Head of caudate nucleus (tissue), 42 donors: ENCODE measurements at regions not wholly inside any gene's neighbourhood (a gene's known extent, or its start where the extent isn't known, plus 50 kb on each side); places are given as distances from the start of the nearest gene placed in this dataset.

ENCODE experiments used
- DNase-seq, 42 donors: peaks; one replicate each; pipeline versions ENCODE4 v3.0.0 to v3.0.0-alpha.2; 2020 to 2021; ENCODE audit warnings: mixed read lengths in 7 of 42
- intact Hi-C: fragments of 100-400 bp; cut with DNase I; formaldehyde crosslinking; loops from one replicate; pipeline ENCODE4 v1.15.0; 2022

GRCh38 chr13:72163678-72164077, 296.7 kb upstream of the DACH1 start:
- intact Hi-C loops = no loop called here
- no peak for DNase-seq

- intact Hi-C loops = no loop called here
- DNase-seq = no peak
Observed at GRCh38 chr13:72160977-72161376, 294.0 kb upstream of the DACH1 start.

- intact Hi-C loops = no loop called here
- DNase-seq = no peak
Observed at GRCh38 chr13:72156760-72157159, 289.8 kb upstream of the DACH1 start.

- intact Hi-C loops = no loop called here
- DNase-seq = no peak
Observed at GRCh38 chr13:72153272-72153671, 286.3 kb upstream of the DACH1 start.

GRCh38 chr13:72151241-72151640, 284.2 kb upstream of the DACH1 start:
- DNase-seq = no peak
- intact Hi-C loops = no loop called here

GRCh38 chr13:72150502-72150901, 283.5 kb upstream of the DACH1 start:
- DNase-seq = no peak
- intact Hi-C loops = no loop called here

- no peak for DNase-seq
- intact Hi-C loops = no loop called here
Observed at GRCh38 chr13:72149701-72150100, 282.7 kb upstream of the DACH1 start.

GRCh38 chr13:72146816-72147215, 279.8 kb upstream of the DACH1 start:
- DNase-seq = no peak
- intact Hi-C loops = no loop called here

GRCh38 chr13:72145383-72145782, 278.4 kb upstream of the DACH1 start:
- no peak for DNase-seq
- intact Hi-C loops = no loop called here

- intact Hi-C loops = no loop called here
- no peak for DNase-seq
Observed at GRCh38 chr13:72144636-72145035, 277.6 kb upstream of the DACH1 start.

GRCh38 chr13:72141855-72142519, 275.0 kb upstream of the DACH1 start:
- intact Hi-C loops = no loop called here
- peak in 3 of 42 donors; percentile 14 to 47 (median 44) for DNase-seq

GRCh38 chr13:72139192-72139591, 272.2 kb upstream of the DACH1 start:
- no peak for DNase-seq
- intact Hi-C loops = no loop called here

GRCh38 chr13:72132075-72132474, 265.1 kb upstream of the DACH1 start:
- intact Hi-C loops = no loop called here
- DNase-seq = no peak

GRCh38 chr13:72129117-72129516, 262.1 kb upstream of the DACH1 start:
- intact Hi-C loops = no loop called here
- DNase-seq = no peak

- DNase-seq = no peak
- intact Hi-C loops = no loop called here
Observed at GRCh38 chr13:72127031-72127430, 260.0 kb upstream of the DACH1 start.

- intact Hi-C loops = no loop called here
- DNase-seq = no peak
Observed at GRCh38 chr13:72126424-72126823, 259.4 kb upstream of the DACH1 start.

- no peak for DNase-seq
- intact Hi-C loops = no loop called here
Observed at GRCh38 chr13:72125561-72125960, 258.6 kb upstream of the DACH1 start.

- intact Hi-C loops = no loop called here
- DNase-seq = no peak
Observed at GRCh38 chr13:72122661-72123255, 255.8 kb upstream of the DACH1 start.

GRCh38 chr13:72121466-72121865, 254.5 kb upstream of the DACH1 start:
- DNase-seq = no peak
- intact Hi-C loops = no loop called here

- intact Hi-C loops = no loop called here
- no peak for DNase-seq
Observed at GRCh38 chr13:72120632-72121031, 253.6 kb upstream of the DACH1 start.

- intact Hi-C loops = no loop called here
- no peak for DNase-seq
Observed at GRCh38 chr13:72113931-72114330, 246.9 kb upstream of the DACH1 start.
